Type B pancreatic cell (in vitro differentiated cells): ENCODE measurements at regions not wholly inside any gene's neighbourhood (a gene's known extent, or its start where the extent isn't known, plus 50 kb on each side); places are given as distances from the start of the nearest gene placed in this dataset.

Experiments
- DNase-seq: peaks from one replicate; pipeline ENCODE4 v3.0.0; 2021; ENCODE audit warnings: mixed read lengths; ENCODE audit not compliant: unreplicated experiment; ENCODE audit errors: extremely low spot score
- H3K27ac Mint-ChIP-seq: 2 replicates; pipeline ENCODE4 v1.8.0; 2021; ENCODE audit warnings: mild to moderate bottlenecking, mixed read lengths
- H3K27me3 Mint-ChIP-seq: 2 replicates; pipeline ENCODE4 v1.8.0; 2021; ENCODE audit warnings: mixed read lengths
- H3K36me3 Mint-ChIP-seq: 2 replicates; pipeline ENCODE4 v1.8.0; 2021; ENCODE audit warnings: mixed read lengths
- H3K4me1 Mint-ChIP-seq: one replicate; pipeline ENCODE4 v1.8.0; 2021; ENCODE audit warnings: mixed read lengths; ENCODE audit not compliant: unreplicated experiment
- H3K4me3 Mint-ChIP-seq: 2 replicates; pipeline ENCODE4 v1.8.0; 2021; ENCODE audit warnings: mild to moderate bottlenecking, mixed read lengths
- H3K9me3 Mint-ChIP-seq: 2 replicates; pipeline ENCODE4 v1.8.0; 2021; ENCODE audit warnings: mixed read lengths
- CTCF ChIP-seq: fragments of 200-600 bp; sonication (generic); conservative IDR thresholded peaks from 2 replicates; pipeline ENCODE4 v1.5.0; 2021; ENCODE audit warnings: antibody characterized with exemption, mild to moderate bottlenecking

DNA sequence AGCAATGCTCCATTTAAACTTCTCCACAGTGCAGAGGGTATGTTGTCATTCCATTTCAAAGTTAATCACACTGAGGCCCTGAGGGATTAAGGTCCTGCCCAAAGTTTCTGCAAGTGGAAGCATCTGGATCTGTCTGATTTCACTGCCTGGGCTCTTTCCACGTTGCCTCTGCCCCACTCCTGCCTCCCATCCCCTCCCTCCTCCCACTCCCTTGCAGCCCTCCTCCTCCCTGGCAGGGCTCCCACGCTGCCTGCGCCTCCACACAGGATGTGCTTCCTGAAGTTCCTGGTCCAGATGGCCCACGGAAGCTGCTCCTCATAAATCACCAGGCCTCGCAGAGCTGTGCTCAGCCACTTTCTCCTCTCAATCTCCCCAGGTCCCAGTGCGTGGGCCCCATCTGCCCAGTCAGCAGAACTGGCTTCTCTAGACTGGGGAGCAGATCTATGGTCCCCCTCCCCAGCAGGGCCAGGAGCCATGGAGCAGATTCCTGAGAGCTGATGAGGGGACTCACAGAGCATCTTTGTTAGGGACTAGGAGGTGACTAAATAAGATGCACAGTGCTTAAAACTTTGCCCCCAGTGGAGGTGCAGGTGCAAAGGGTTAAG lies 65.4 kb upstream of the MAFB start:
- Mint-ChIP-seq H3K27ac (no peak overlapping the region), H3K4me3 (no peak overlapping the region), H3K27me3 (peaks cover 15% of the 10 kb centered on the region), H3K36me3 (no peaks in the 10 kb centered on the region), H3K4me1 (no peaks in the 10 kb centered on the region), H3K9me3 (peaks cover 4% of the 10 kb centered on the region)
- DNase-seq, result no peak
- no peak for TF ChIP-seq CTCF

- no peak for TF ChIP-seq CTCF
- Mint-ChIP-seq H3K27ac (no peak overlapping the region), H3K27me3 (peaks cover 7% of the 10 kb centered on the region), H3K36me3 (no peaks in the 10 kb centered on the region), H3K4me3 (no peak overlapping the region), H3K4me1 (no peaks in the 10 kb centered on the region), H3K9me3 (peaks cover 4% of the 10 kb centered on the region)
- no peak for DNase-seq
Observed at GRCh38 chr20:40757087-40757486, 68.1 kb upstream of the MAFB start.

- no peak overlapping the region for H3K4me3 Mint-ChIP-seq
- H3K36me3 Mint-ChIP-seq, result no peaks in the 10 kb centered on the region
- H3K4me1 Mint-ChIP-seq, result no peaks in the 10 kb centered on the region
- DNase-seq, result no peak
- H3K27me3 Mint-ChIP-seq, result peaks cover 4% of the 10 kb centered on the region
- peaks cover 4% of the 10 kb centered on the region for H3K9me3 Mint-ChIP-seq
- no peak overlapping the region for H3K27ac Mint-ChIP-seq
- no peak for TF ChIP-seq CTCF
Observed at GRCh38 chr20:40758790-40759189, 69.8 kb upstream of the MAFB start.

DNA sequence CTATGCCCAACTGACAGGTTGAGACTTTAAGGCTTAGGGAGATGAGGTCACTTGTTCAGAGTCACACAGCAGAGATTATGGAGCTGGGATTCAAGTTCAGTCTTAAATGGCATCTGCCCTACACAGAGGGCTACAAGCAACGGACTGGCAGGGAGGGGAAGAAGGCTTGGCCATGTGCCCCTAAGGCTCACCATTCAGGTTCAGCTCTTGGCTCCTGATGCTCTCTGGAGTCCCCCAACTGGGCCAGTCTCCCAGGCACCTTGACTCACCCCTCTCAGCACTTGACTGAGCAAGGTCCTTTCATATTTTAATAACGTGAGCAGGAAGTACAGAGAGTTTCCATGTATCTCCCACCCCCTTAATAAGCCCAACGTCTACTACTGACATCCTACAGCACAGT lies 71.4 kb upstream of the MAFB start:
- no peak for DNase-seq
- H3K27ac Mint-ChIP-seq, result no peak overlapping the region
- peaks cover 7% of the 10 kb centered on the region for H3K27me3 Mint-ChIP-seq
- TF ChIP-seq CTCF, result no peak
- no peaks in the 10 kb centered on the region for H3K4me1 Mint-ChIP-seq
- H3K4me3 Mint-ChIP-seq, result no peak overlapping the region
- peaks cover 4% of the 10 kb centered on the region for H3K9me3 Mint-ChIP-seq
- no peaks in the 10 kb centered on the region for H3K36me3 Mint-ChIP-seq

- no peak for DNase-seq
- H3K9me3 Mint-ChIP-seq, result no peaks in the 10 kb centered on the region
- no peaks in the 10 kb centered on the region for H3K36me3 Mint-ChIP-seq
- TF ChIP-seq CTCF, result no peak
- H3K27ac Mint-ChIP-seq, result no peak overlapping the region
- H3K27me3 Mint-ChIP-seq, result peaks cover 6% of the 10 kb centered on the region
- H3K4me1 Mint-ChIP-seq, result no peaks in the 10 kb centered on the region
- H3K4me3 Mint-ChIP-seq, result no peak overlapping the region
Observed at GRCh38 chr20:40763646-40764295, 74.7 kb upstream of the MAFB start.
